Astrocyte of the spinal cord (primary cell): ENCODE measurements at regions not wholly inside any gene's neighbourhood (a gene's known extent, or its start where the extent isn't known, plus 50 kb on each side); places are given as distances from the start of the nearest gene placed in this dataset.
"Not testable (repeated sequence)": the region's sequence is repeated elsewhere in the genome, so short reads cannot be mapped to it uniquely, and the experiment has no call there.

Source experiments
- DNase-seq: peaks from one replicate; pipeline ENCODE4 v3.0.0; 2011; ENCODE audit warnings: low read depth, low spot score
- H3K4me3 ChIP-seq: 2 replicates; pipeline ENCODE4 v1.5.1; 2011; ENCODE audit warnings: low read depth, mild to moderate bottlenecking, low read length, moderate library complexity
- CTCF ChIP-seq: IDR thresholded peaks from 2 replicates; pipeline ENCODE4 v1.5.1; 2012; ENCODE audit warnings: low read depth, mild to moderate bottlenecking, low read length, inconsistent platforms
- in situ Hi-C: cut with HindIII; loops from 2 replicates; pipeline ENCODE4 v1.10.0; 2017; ENCODE audit warnings: low sequenced_read_pairs

DNA sequence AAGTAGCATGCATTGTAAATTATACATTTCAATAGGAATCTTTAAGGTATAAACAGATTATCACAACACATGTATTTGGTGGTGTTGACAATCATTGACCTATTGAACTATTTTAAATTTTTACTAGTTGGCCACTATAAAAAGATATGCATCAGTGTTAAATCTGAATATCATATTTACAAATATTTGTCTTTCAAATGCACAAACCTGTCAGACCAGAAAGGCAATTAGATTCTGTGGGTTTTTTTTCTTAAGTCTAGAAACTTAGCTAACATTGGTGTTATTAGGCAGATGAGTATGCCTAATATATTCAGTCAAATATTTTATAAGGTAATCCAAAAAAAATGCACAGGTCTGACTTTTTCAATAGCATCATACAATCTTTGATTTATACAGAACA, 241.4 kb upstream of the DGKB start:
- in situ Hi-C loops, result no loop called here
- DNase-seq, result no peak

GRCh38 chr7:15143121-15143520, 240.6 kb upstream of the DGKB start:
- in situ Hi-C loops, result no loop called here
- no peak for DNase-seq
- no peak for TF ChIP-seq CTCF
- H3K4me3 ChIP-seq, result no peak overlapping the region

More for the DNA sequence above, 241.4 kb upstream of the DGKB start:
- no peak overlapping the region for H3K4me3 ChIP-seq
- TF ChIP-seq CTCF, result no peak

- in situ Hi-C loops, result no loop called here
- TF ChIP-seq CTCF, result no peak
- H3K4me3 ChIP-seq, result no peak overlapping the region
- no peak for DNase-seq
Observed at GRCh38 chr7:15140431-15140830, 237.9 kb upstream of the DGKB start.

DNA sequence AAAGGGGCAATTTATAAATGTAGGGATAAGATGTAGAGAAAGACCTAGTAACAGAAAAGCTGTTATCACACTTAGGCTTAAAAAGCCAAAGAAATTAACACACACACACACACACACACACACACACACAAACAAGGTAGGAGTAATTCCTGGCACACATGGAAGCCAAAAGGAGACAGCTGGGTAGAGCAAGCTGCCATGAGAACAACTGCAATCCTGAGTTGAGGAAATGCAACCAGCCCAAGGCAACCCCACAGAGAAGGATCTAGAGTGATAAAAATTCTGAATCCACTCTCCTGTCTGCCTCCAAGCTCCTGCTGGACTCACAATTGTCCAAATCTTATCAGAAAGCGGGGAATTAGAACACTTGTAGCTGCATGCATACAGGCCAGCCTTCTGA, 229.1 kb upstream of the DGKB start:
- no peak for DNase-seq
- in situ Hi-C loops, result no loop called here
- H3K4me3 ChIP-seq, result no peak overlapping the region
- TF ChIP-seq CTCF, result no peak

GRCh38 chr7:15130666-15131541, 228.4 kb upstream of the DGKB start:
- peak; percentile 55 for DNase-seq
- no peak for TF ChIP-seq CTCF
- no peak overlapping the region for H3K4me3 ChIP-seq
- in situ Hi-C loops, result no loop called here

DNA sequence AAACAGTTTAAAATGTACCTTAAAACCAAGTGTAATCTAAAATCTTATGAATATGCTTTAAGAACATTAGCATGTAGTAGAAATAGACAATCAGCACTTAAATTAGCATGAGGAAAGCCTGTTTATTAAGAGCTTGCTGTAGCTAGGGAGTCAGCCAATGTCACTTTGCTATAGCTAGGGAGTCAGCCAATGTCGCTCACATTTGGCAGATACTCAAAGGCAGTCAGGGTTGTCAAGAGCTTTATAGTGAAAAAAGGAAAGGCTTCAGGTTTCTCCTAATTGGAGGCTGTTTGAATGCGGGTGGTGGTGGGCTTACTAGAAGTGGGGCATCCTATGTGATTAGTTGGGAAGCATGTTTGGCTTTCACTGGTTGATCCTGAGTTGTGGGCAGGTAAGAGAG, 226.2 kb upstream of the DGKB start:
- TF ChIP-seq CTCF, result no peak
- H3K4me3 ChIP-seq, result no peak overlapping the region
- in situ Hi-C loops, result no loop called here
- no peak for DNase-seq

DNA sequence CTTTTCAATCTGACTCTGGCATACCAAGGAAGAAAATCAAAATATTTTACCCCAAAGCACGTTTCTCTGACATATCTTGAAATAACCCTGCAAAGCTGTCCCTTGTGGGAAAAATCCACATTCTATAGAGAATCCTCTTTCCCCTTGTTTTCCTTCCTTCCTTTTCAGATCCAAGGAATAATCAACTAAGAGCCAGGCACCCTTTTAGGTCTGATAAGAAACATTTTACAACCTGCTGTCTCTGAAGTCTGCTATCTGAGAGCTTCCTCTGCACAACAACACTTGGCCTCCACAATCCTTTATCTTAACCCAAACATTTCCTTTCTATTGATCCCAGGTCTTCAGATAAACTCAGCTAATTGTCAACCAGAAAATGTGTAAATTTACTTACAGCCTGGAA, 224.1 kb upstream of the DGKB start:
- DNase-seq, H3K4me3 ChIP-seq, in situ Hi-C loops: not testable (repeated sequence)
